Sigmoid colon (tissue), 4 donors: ENCODE measurements at regions not wholly inside any gene's neighbourhood (a gene's known extent, or its start where the extent isn't known, plus 50 kb on each side); places are given as distances from the start of the nearest gene placed in this dataset.

ENCODE experiments used
- EP300 ChIP-seq, 4 donors: sonication (generic); formaldehyde crosslinking; IDR thresholded peaks; one replicate each; pipeline ENCODE4 v1.6.1; 2017; ENCODE audit warnings: antibody characterized with exemption in 4 of 4
- POLR2A ChIP-seq, 2 donors: fragments of 450-650 bp; IDR thresholded peaks; one replicate each; pipeline ENCODE4 v1.6.1; 2016; ENCODE audit warnings: antibody characterized with exemption in 2 of 2, mild to moderate bottlenecking in 2 of 2, moderate library complexity in 2 of 2
- POLR2AphosphoS5 ChIP-seq, 4 donors: sonication (generic); formaldehyde crosslinking; IDR thresholded peaks; one replicate each; pipeline ENCODE4 v1.6.1; 2017; ENCODE audit warnings: antibody characterized with exemption in 4 of 4

GRCh38 chr5:159417170-159417569 lies 86.9 kb upstream of the IL12B start:
- no peak for TF ChIP-seq POLR2AphosphoS5 (IDR thresholded peaks at IDR 0.05)
- TF ChIP-seq POLR2A (IDR thresholded peaks at IDR 0.05), result no peak
- TF ChIP-seq EP300 (IDR thresholded peaks at IDR 0.05), result no peak
